NCI-H524 treated with DMSO at 0.1 percent for 48 hours (cell line): ENCODE measurements at regions not wholly inside any gene's neighbourhood (a gene's known extent, or its start where the extent isn't known, plus 50 kb on each side); places are given as distances from the start of the nearest gene placed in this dataset.
A peak's percentile ranks its signal among the peaks of the same experiment; 100 is the strongest.

Experiments
- DNase-seq: peaks from one replicate; lab custom pipeline; 2025; lab: John Stamatoyannopoulos, UW

DNA sequence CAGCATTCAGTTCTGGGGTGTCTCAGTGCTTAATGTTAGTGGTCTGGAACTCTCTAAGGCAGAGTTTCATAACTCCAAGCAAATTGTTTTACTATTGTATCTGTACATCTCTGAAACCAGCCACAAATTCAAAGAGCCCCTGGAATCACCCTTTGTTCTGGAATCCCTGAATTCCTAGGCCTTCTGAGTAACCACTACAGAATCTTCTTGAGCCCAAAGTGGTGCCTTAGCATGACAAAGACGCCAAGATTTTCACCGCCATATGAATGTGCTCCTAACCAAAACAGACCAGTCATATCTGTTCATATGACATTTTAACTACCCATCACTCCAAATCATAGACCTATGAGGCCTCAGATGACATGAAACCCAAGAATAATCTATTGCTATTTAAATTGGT is 668.1 kb downstream of the EPHA4 start:
- DNase-seq = no peak

DNA sequence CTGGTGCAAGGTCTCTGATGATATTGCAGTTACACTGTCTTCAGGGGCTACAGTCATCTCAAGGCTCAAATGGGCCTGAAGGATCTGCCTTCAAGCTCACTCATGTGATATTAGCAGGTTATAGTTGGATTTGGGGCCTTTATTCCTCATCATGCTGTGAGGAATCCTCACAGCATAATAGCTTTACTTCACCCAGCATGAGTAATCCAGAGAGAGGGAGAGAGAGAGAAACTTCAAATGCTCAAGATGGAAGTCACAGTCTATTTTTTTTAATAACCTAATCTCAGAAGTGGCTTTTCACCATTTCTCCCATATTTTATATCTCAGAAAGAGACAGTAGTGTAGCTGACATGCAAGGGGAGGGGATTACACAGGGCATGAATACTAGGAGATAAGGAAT is 658.7 kb downstream of the EPHA4 start:
- no peak for DNase-seq

DNA sequence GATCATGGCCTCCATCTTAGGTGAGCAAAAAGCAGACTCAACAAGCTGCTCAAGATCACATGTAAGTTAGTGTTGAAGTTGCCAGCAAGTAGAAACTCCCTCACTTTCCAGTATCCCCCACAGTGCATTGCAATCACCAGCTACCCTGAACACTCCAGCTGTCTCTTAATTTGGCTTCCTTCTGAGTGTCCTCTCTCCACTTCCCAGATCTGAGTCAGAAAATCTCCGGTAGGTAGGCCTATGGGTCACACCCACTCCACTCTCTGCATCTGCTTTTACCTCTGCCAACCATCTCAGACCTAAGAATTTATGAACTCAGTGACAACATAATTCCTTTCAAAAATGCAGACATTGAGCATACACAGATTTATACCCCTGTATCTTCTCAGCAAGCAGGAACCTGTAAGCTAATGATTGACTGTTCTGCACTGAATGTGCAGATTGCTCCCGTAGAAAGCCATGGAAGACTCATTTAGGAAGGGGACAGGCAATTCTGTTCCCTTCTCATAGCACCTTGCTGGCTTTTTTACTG is 656.9 kb downstream of the EPHA4 start:
- DNase-seq = no peak

DNA sequence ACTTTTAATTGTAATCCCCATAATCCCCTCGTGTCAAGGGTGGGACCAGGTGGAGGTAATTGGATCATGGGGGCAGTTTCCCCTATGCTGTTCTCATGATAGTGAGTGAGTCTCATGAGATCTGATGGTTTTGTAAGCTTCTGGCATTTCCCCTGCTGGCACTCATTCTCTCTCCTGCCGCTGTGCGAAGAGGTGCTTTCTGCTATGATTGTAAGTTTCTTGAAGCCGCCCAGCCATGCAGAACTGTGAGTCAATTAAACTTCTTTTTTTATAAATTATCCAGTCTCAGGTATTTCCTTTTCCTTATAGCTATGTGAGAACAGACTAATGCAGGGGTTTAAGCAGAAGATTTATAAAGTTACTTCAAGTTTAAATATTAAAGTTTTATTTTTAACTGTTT is 655.2 kb downstream of the EPHA4 start:
- DNase-seq = no peak

DNA sequence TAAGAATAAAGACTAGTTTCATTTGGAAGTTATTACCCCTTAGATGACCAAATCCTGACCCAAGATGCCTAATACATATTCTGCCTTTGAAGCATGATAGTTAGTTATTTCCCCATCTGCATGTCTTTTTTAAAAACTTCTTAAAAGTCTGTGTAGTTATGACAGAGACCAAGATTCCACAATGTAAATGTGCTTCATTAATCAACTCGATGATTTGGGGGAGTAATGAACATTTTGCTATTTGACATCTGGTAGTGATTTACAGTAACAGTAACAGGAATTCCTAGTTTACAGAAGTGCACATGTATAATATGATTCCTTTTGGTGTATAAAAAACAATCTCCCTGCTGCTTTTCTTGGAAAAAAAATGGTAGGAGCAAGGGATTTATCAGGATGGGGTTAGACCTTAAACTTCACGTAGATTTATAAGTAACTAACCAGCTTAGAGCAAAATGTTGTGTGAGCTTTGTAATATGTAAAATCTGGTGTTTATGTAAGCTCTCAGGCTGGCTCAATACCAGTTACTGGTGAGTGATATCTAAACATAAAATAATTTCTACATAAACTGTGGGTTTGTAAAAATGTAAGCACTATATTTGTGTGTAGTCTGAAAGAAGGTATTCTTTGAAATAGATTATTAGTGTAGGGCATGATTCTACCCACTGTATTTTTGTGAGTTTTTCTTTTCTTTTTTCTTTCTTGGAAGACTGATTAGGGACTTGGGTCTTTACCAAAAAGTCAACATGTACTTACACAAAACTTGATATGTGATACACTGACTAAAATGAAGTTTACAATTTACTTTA is 641.6 kb downstream of the EPHA4 start:
- DNase-seq = no peak

DNA sequence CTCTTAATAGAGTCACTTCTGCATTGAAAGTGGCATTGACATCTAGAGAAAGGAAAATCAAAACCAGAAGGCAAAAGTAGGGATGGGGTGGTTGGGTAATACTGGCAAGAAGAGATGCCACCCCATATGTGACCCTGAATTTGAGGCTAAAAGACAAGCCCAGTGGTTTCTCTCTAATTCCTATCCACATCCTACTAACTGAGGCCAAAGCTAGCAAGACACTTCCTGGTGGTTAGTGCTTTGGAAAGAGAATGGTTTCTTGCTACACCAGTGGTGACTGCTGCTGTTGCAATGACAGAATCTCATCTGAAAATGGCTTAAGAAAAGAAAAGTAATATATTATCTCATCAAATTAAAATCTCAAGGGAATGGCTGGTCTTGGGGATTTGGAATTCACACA is 640.6 kb downstream of the EPHA4 start:
- no peak for DNase-seq

DNA sequence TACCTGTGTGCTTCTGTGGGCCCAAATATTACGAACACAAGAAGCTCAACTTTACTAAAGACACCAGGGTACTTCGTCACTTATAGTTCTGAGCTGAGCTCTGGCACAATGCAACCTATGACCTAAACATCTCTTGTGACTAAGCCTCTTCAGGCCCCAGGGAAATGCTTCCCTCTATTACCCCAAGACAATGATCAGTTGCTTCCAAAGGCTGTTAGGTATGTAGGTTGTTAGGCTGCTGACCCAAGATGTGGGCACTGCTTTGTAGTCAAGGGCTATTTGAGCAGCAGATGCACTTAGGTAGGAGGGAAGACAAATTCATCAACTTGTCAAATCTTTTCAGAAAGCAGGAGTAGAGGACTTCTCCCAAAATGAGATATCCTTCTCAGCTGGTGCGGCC is 640.1 kb downstream of the EPHA4 start:
- no peak for DNase-seq

DNA sequence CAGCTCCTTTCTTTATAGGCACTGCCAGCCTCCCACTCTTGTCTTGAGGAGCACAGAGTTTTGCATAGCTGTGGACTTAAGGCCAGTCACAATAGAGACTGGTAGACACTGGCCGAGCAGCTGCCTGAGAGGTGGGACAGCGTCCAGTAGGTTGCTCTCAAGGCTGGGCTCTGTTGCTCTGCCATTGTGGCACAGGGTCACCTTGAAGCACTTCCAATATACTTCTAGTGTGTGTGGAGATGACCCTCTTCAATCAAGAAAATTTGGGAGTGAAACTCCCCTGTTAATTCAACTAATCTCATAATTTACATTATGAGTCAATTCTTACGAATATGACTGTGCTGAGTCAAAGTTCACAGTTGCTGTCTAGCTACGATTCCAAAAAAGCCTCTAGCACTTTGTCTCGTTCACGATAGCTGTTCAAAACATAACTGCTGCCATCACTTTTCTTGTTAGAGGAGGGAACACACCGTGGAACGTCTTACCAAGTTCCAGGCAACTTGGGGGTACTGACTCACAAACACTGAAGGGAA is 636.2 kb downstream of the EPHA4 start:
- DNase-seq = no peak

DNA sequence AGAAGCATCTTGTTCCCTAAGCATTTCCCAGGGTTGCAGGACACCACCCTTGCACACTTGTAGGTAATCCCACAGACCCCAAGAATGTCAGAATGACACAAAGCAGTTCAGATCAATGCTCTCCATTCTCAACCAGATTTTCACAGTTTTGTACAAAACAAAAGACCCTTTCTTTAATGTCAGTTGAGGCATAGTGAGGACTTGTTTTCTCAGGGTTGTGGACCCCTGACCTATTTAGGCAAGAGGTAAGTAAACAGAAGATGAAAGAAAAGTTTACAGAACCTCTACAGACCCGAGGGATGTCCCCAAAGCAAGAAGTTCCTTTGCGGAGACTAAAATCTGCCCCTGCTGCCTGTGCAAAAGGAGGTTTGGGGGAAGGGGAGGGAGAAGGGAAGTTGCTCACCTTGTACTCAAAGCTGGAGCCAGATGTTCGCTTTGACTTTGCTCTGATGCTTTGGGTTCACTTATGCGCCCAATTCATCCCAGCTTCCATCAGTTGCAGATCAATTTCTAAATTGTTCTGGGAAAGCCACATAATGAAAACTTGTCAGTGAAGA is 635.4 kb downstream of the EPHA4 start:
- no peak for DNase-seq

DNA sequence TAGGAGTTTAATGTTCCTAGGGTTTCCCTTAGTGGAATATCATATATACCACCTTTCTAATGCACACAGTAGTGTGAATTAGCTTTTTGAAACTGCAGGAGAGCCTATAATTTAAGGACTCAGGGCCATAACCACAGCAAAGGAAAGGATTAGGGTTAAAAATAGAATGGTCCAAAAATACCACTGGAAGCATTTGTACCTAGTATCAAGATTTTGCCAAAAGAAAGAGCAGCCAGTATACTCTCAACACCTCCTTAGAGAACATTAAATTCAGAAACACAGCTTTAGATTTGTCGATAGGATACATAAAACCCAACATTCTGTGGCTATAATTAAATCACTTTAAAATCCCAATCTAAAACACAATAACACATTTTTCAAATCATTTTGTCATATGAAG is 634.9 kb downstream of the EPHA4 start:
- no peak for DNase-seq

DNA sequence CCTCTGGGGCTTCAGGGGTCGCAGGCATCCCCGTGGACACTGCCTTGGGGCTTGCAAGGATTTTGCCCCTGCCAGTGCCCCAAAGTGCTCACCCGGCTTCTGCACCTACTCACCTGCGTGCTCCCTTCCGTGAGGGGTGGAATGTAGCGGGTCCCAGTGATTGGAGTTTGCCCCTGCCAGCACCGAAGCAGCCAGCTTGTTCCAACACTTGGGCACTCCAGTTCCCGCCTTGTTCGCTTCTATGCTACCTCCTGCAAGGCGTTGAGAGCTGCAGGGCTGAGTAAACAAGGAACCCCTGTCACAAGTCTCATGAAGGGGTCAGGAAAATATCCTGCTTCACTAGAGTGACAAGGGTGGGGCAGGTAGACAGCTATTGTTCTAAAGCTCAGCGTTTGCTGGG is 631.5 kb downstream of the EPHA4 start:
- no peak for DNase-seq

DNA sequence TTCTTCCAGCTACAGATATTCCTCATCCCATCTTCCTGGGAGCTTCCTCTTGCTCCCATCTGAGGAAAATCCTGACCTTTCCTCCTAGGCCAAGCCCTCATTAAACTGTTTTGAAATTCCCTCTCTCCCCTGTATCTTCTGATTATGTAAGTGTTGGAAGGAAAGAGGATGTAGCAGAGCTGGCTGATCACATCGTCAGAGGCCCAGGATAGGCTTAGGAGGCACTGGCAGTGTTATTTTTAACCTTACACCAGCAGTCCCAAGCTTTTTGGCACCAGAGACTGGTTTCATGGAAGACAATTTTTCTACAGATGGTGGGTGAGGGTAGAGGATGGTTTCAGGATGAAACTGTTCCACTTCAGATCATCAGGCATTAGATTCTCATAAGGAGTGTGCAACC is 630.4 kb downstream of the EPHA4 start:
- DNase-seq = no peak

DNA sequence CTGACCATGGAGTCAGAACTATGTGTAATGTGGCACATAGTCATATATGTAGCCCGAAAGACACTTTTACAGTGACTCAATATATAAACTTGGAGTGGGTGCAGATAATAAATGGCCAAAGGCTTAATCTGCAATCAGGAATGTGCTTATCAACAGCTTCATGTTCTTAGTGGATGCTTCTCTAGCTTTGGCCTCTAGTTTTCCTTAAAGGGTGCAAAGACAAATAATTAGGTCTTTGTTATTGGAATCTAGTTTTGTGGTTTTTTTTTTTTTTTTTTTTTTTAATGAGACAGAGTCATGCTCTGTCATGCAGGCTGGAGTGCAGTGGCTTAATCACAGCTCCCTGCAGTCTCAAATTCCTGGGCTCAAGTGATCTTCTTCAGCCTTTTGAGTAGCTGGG is 625.6 kb downstream of the EPHA4 start:
- DNase-seq = no peak

DNA sequence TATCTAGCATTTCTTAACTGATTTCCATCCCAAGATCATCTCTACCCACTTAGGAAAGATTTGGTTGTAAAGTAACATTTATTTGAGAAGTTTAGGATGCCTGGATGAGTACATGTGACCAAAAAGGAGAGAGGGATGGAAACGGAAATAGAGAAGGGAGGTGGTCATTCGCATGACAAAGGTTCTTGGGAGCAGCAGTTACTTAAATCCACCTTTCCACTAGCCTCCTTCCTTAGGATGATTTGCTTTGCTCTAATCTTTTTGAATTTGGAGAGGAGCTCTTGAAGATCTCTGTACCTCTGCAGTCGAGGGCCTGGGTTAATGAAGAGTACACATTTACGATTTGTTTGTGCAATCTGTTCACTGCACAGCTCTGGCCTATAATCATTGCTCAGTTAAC is 623.5 kb downstream of the EPHA4 start:
- DNase-seq = peak; percentile 60

DNA sequence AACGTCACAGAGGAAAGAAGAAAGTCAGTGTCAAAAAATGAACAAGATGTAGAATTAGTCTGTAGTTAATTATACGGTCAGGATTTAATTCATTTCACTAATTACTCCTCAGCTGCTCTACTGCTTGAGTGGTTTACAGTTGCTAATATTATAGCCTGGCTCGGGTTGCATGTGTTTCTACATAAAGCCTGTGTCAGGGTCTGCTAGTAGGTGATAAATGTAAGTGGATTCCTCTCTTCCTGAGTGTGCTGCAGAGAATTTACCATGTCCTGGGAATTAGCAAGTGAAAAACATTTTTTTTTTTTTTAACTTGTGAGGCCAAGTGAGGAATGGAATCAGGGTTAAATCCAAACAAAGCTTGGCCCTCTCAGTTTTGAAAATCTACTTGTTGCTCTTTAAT is 622.6 kb downstream of the EPHA4 start:
- DNase-seq = peak; percentile 48

DNA sequence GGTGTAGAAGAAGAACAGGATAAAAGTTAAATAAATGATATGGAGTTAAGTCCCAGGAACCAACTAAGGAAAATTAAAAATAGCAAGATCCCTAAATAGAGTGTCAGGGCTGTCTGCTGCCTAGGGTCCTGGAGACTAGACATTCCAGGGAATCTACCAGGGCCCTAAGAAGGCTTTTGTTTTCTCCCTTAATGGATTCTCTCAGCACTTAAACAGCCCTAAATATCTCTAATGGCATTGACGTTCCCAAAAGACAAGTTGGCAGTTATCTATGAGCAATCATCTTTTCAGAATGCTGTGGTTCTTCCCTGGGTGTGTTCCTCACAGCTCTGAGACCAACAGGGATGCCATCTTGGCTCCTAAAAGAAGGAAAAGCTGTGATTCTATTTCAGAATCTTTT is 616.3 kb downstream of the EPHA4 start:
- no peak for DNase-seq

DNA sequence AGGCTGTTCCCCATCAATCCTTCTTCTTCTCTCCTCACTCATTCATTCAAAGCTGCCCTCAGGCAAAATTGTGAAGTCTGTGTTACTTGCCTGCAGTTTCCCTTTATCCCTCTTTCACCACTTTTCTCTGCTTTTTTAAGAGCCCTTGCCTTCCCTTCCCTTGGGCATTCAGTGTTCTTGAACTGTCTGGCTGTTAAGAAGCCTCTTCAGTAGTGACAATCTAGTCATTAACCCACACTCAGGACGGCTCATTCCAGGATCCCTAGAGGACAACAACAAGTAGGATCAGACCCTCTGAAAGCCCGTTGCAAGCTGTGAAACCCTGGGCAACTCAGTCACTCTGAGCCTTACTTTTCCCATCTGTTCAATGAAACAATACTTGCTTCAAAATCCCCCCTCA is 615.7 kb downstream of the EPHA4 start:
- peak; percentile 86 for DNase-seq

DNA sequence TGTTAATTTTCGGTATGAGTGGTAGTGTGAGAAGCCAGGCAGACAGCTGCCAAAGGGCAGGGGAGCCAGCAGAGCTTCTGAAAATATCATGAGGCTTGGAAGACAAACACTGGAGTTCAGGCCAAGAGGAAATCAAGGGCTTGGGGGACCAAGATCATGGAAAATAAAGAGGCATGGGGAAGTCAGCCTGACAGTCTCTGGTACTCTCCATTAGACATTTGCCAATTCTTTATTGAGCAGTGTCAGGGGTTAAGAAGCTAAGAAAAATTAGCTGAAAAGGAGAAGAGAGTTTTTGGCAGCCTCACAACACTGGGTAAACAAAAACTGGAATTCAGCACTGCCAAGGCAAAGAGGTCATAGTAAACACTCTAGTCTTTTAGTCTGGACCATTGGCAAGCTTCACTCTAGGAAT is 612.7 kb downstream of the EPHA4 start:
- DNase-seq = no peak

DNA sequence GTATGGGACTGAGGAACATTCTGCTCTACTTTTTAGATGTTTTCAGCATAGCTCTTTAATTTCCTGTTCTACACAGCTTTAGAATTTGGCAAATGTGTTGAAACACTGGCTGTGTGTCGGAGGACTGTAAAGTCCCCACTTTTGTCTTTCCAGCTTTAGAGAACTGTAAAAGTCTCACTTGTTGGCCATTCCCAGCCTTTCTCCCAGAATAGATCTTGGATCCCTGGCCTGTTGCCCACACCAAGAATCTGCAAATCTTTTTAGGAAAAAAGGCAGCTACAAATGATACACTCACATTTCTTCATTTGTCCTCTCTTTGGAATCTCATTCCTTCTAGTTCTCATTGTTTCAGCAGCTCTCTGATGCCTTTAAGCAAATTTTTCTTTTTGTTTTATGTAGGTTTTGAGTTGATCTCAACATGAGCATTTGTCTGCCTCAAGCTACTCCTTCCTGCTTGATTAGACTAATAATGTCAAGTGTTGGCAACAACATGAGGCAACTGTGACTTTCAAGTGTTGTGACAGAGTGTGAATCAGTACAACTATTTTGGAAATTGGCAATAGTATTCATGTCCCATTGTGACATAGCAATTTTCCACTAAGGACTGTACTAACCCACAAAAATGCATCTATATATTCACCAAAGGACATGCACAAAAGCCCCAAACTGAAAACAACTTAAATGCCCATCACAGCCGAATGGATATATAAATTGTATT is 610.8 kb downstream of the EPHA4 start:
- DNase-seq = no peak

DNA sequence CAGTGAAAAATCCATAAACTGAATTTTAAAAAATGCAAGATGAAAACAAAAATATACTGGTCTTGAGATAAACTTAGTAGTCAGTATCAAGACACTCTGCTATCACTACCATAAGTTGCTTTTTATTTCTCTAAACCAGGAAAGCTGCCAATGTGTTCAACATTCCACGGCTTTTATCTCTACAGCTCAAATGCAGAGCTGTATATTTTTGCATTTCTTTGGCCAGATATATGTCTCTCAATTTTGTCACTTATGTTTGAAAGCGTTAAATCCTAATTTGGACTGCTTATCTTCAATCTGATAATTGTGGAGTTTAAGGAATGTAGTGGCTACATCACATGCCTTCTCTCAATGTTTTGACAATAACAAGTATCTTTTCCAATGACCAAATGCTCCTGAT is 609.5 kb downstream of the EPHA4 start:
- no peak for DNase-seq

DNA sequence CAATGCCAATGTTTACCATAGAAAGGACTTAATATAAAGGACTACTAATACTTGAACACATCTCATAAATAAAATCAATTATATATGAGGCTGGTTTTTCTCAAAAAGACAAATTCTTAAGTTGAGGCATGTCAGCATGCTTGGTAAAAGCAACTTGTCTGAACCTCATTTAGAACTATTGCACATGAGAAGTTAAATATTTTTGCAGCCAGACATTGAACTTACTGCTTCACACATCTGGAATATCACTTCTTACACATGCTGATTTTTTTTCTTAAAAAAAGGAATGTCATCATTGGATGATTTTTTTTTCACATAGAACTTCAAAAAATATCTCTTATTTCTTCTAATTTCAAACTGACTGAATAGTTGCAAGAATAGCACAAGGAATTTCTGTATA is 609.0 kb downstream of the EPHA4 start:
- no peak for DNase-seq

DNA sequence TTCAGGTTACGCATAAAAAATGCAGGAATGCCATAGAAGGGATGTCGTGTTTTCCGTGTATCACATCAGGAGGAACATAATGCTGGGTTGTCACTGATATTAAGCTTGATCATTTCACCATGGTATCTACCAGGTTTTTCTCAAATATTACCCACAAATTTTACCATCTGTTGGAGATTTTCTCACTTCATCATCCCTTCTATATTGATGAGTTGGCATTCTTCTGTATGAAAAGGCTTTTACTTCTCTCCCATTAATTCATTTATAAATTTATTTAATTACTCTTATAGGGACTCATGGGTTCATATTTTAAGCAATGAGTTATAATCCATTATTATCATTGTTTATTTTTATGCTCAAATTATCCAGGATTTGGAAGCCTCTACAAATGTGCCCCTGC is 608.2 kb downstream of the EPHA4 start:
- DNase-seq = no peak

DNA sequence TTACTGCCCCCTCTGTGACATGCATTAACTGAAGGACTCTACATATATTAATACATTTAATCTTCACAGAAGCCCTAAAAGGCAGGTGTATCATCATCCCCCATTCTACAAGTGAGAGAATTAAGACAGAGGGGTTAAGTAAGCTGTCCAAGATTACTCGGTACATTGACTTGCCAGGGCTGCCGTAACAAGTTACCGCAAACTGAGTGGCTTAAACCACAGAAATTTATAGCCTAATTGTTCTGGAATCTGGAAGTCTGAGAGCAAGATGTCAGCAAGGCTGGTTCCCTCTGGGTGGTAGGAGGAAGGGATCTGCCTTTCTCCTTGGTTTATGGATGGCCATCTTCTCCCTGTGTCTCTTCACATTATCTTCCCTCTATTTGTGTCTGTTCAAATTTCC is 605.5 kb downstream of the EPHA4 start:
- no peak for DNase-seq
